HL-60 (cell line): ENCODE measurements at regions not wholly inside any gene's neighbourhood (a gene's known extent, or its start where the extent isn't known, plus 50 kb on each side); places are given as distances from the start of the nearest gene placed in this dataset.

ENCODE experiments used
- POLR2AphosphoS5 ChIP-seq: IDR thresholded peaks from 2 replicates; pipeline ENCODE4 v1.6.1; 2012; ENCODE audit warnings: low read depth
- TF ChIP-seq, protein P1 (sequence below): IDR thresholded peaks from one replicate; pipeline ENCODE4 v1.5.1; 2011; ENCODE audit warnings: low read length, control low read depth, inconsistent platforms; ENCODE audit not compliant: insufficient read depth

- TF ChIP-seq, protein P1, sequence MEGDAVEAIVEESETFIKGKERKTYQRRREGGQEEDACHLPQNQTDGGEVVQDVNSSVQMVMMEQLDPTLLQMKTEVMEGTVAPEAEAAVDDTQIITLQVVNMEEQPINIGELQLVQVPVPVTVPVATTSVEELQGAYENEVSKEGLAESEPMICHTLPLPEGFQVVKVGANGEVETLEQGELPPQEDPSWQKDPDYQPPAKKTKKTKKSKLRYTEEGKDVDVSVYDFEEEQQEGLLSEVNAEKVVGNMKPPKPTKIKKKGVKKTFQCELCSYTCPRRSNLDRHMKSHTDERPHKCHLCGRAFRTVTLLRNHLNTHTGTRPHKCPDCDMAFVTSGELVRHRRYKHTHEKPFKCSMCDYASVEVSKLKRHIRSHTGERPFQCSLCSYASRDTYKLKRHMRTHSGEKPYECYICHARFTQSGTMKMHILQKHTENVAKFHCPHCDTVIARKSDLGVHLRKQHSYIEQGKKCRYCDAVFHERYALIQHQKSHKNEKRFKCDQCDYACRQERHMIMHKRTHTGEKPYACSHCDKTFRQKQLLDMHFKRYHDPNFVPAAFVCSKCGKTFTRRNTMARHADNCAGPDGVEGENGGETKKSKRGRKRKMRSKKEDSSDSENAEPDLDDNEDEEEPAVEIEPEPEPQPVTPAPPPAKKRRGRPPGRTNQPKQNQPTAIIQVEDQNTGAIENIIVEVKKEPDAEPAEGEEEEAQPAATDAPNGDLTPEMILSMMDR: no peak
- TF ChIP-seq POLR2AphosphoS5: no peak
Measured at GRCh38 chr3:84074767-84075166, 884.0 kb upstream of the CADM2 start.
